ENCODE measurements at regions not wholly inside any gene's neighbourhood (a gene's known extent, or its start where the extent isn't known, plus 50 kb on each side); places are given as distances from the start of the nearest gene placed in this dataset.

DNA sequence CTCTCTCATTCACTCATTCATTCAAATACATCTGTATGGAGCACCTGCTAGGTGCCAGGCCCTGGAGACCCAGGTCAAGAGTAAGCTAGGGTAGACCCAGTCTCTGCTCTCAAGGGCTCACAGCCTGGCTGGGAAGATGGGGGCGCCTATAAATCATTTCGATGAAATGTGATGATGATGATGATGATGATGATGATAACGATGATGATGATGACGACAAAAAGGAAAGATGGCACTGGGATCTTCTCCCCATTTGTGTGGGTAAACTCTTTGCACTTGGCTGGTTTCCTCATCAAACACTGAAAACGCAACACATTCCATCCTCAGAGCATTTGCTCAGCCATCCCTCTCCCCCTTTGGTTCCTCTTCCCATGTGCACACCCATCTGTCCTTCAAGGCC lies 188.0 kb upstream of the CDYL start:
- H3K36me3 Mint-ChIP-seq (ENCODE audit: low read depth): no peaks in the 10 kb centered on the region
- ChIA-PET CTCF (no interaction called here), POLR2A (no interaction called here)
- no peak for ATAC-seq
- no peaks in the 10 kb centered on the region for H3K9me3 Mint-ChIP-seq (ENCODE audit: insufficient read depth)
- no peak overlapping the region for H3K27ac Mint-ChIP-seq
- no peaks in the 10 kb centered on the region for H3K4me1 Mint-ChIP-seq (ENCODE audit: low read depth)
- H3K4me3 Mint-ChIP-seq: no peak overlapping the region
- H3K27me3 Mint-ChIP-seq (ENCODE audit: low read depth): peaks cover 3% of the 10 kb centered on the region
- no peak for DNase-seq

DNA sequence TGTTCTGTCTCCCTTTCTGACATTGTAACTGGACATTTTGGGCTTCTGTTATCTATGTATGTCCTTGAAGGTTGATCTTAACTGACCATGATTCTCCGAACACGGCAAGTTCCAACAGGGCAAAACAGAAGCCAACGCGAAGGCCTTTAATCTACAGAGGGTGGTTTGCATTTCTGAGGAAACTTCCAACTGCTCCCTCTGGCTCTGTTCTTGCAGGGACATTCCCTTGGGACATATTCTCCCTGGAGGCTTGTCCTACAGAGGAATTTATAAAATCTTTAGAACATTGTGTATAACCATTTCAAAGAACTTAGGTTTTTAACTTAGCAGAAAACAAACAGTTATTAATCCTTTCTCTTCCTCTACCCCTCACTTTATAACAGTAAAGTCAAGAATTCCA lies 189.0 kb upstream of the CDYL start:
- ATAC-seq (no peak), DNase-seq (no peak)
- no peak overlapping the region for H3K27ac Mint-ChIP-seq
- peaks cover 3% of the 10 kb centered on the region for H3K27me3 Mint-ChIP-seq (ENCODE audit: low read depth)
- ChIA-PET CTCF (no interaction called here), POLR2A (no interaction called here)
- H3K4me1 Mint-ChIP-seq (ENCODE audit: low read depth): no peaks in the 10 kb centered on the region
- H3K36me3 Mint-ChIP-seq (ENCODE audit: low read depth): no peaks in the 10 kb centered on the region
- H3K9me3 Mint-ChIP-seq (ENCODE audit: insufficient read depth): no peaks in the 10 kb centered on the region
- no peak overlapping the region for H3K4me3 Mint-ChIP-seq

DNA sequence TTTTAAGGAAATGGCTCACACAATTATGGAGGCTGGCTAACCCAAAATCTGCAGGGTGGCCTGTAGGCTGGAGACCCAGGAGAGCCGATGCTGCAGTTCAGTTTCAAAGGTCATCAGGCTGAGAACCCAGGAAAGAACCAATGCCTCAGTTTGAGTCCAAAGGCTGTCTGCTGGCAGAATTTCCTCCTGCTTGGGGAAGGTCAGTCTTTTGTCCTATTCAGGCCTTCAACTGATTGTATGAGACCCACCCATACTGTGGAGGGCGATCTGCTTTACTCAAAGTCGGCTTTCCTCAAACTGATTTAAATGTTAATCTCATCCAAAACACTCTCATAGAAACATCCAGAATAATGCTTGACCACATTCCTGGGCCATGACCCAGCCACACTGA lies 189.7 kb upstream of the CDYL start:
- Mint-ChIP-seq H3K36me3 (ENCODE audit: low read depth) (no peaks in the 10 kb centered on the region), H3K4me3 (no peak overlapping the region), H3K27me3 (ENCODE audit: low read depth) (peaks cover 3% of the 10 kb centered on the region), H3K9me3 (ENCODE audit: insufficient read depth) (no peaks in the 10 kb centered on the region), H3K4me1 (ENCODE audit: low read depth) (no peaks in the 10 kb centered on the region), H3K27ac (no peak overlapping the region)
- ChIA-PET CTCF (no interaction called here), POLR2A (no interaction called here)
- ATAC-seq (no peak), DNase-seq (no peak)

DNA sequence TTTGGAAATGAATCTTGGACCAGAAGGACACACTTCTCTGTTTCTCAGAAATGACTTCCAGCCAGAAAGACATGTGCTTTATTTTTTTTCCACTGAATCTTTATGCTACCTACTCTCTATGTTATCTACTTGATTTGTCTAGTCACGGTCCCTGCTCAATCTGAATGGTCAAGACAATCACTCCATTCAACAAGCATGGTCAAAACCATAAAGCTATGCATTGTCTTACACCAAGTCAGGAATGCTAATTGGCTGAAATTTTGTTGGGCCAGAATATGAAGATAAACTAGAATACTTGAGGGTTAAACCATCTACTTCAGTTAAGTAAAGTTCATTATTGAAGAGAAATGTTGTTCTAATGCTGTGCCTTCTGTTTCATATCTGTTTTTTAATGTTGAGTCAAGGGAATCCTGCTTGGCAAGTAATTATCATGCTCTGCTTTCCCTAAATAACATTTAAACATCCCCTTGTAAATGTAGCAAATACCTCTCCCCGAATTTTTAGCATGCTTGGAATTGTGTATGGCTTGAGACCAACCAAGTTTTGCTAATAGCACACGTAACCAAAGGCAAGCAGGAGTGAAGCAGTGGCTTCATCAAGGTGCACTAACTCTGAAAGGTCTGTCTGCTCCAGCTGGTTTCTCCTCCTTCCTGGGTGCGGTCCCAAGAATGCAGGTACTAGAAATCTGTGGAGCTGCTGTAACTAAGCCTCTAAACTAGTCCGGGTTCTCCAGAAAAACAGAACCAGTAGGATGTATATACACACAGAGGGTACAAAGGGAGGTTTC lies 190.3 kb upstream of the CDYL start:
- ATAC-seq (no peak), DNase-seq (no peak)
- Mint-ChIP-seq H3K36me3 (ENCODE audit: low read depth) (no peaks in the 10 kb centered on the region), H3K9me3 (ENCODE audit: insufficient read depth) (no peaks in the 10 kb centered on the region), H3K4me3 (no peak overlapping the region), H3K27ac (no peak overlapping the region), H3K27me3 (ENCODE audit: low read depth) (peaks cover 3% of the 10 kb centered on the region), H3K4me1 (ENCODE audit: low read depth) (no peaks in the 10 kb centered on the region)
- POLR2A ChIA-PET: no interaction called here
- CTCF ChIA-PET: no interaction called here

DNA sequence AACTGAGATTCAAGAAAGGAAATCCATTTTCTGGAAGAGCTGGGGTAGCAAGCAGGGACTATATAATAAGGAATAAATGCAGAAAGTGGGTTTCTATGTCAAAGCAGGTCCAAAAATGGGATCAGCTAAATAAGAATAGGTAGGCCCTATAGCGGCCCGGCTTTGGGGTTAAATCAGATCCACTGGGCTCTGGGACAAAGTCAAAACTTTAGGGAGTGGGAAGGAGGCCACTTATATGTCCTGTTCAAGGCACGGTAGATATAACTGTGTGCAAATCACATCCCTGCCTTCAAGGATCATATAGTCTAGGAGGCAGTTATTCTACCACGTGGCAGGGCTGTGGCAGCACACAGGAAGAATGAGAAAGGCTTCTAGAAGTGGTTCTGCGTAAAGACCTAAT lies 191.4 kb upstream of the CDYL start:
- POLR2A ChIA-PET: no interaction called here
- no peak overlapping the region for H3K4me3 Mint-ChIP-seq
- no peak overlapping the region for H3K27ac Mint-ChIP-seq
- no peaks in the 10 kb centered on the region for H3K9me3 Mint-ChIP-seq (ENCODE audit: insufficient read depth)
- H3K4me1 Mint-ChIP-seq (ENCODE audit: low read depth): no peaks in the 10 kb centered on the region
- no peaks in the 10 kb centered on the region for H3K36me3 Mint-ChIP-seq (ENCODE audit: low read depth)
- peaks cover 3% of the 10 kb centered on the region for H3K27me3 Mint-ChIP-seq (ENCODE audit: low read depth)
- DNase-seq (no peak), ATAC-seq (no peak)
- CTCF ChIA-PET: no interaction called here

DNA sequence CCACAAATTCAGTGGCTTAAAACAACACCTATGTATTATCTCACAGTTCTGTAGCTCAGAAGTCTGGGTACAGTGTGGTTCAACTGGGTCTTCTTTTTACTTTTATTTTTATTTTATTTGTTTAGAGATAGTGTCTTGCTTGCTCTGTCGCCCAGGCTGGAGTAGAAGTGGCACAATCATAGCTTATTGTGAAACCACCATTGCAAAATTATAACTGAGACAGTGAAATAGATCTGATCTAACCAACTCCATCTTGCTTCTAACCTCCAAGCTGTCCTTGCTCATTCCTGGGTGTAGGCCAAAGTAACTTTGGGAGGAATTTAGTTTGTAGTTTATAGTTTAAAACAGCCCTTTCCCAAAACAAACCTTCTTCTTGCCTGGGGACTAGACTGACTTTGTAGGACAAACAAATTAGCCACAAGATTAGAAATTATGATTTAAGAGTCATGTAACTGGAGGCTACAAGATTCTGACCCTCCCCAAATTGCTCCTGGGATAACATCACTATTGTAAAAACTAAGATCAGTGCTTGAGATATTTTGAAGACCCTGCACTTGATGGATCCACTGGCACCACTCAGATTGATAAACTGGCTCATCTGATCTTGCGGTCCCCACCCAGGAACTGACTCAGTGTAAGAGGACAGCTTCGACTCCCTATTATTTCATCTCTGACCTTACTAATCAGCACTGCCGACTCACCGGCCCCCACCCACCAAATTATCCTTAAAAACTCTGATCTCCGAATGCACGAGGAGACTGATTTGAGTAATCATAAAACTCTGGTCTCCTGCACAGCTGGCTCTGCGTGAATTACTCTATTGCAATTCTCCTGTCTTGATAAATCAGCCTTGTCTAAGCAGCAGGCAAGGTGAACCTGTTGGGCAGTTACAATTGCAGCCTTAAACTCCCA lies 193.4 kb upstream of the CDYL start:
- no peak overlapping the region for H3K4me3 Mint-ChIP-seq
- no peaks in the 10 kb centered on the region for H3K4me1 Mint-ChIP-seq (ENCODE audit: low read depth)
- ChIA-PET CTCF (no interaction called here), POLR2A (interaction anchor here (1.1 kb wide), 1 partner anchor 142 kb away, joined by 3 read pairs; no protein-coding TSS in a partner anchor)
- DNase-seq (no peak), ATAC-seq (no peak)
- H3K27ac Mint-ChIP-seq: no peak overlapping the region
- H3K36me3 Mint-ChIP-seq (ENCODE audit: low read depth): no peaks in the 10 kb centered on the region
- peaks cover 6% of the 10 kb centered on the region for H3K27me3 Mint-ChIP-seq (ENCODE audit: low read depth)
- H3K9me3 Mint-ChIP-seq (ENCODE audit: insufficient read depth): no peaks in the 10 kb centered on the region

DNA sequence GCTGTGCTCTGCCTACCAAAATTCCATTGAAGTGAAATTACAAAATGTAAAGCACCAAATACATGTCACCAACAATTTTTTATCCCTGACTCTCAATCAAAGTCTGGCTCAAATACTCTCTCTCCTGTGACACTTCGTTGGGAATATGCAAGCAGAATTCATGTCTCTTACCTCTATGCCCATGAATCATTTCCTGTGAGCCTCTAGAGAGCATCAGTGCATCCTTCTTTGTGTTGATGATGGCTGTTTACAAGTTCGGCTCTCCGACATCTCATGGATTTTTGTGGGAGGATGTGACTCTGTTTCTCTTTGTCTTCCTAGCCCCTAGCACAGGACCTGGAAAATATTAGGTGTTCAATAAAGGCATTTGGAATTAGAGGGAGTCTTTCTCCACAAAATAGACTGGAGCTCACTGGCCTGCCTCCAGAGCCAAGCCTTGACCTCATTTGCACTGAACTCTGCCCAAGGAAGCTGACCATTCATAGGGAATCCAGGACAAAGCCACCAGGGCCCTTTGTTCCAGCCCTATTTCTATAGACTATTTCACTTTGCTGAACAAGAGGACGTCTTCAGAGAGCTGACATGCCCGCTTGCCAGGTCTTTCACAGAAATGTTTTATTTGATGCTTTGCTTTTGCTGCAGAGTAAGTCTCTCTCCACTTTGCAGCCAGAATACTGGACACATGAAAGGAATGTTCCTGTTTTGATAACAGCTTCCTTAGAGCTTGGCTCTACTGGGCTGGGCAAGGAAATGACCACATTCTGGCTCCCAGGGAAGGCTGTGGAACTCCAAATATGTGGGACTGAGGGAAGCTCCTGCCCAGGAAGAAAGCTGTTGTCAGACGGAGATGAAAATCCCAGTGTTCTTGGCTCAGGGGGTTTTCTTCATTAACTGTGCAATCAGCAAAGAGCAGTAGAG lies 194.5 kb upstream of the CDYL start:
- Mint-ChIP-seq H3K36me3 (ENCODE audit: low read depth) (no peaks in the 10 kb centered on the region), H3K27me3 (ENCODE audit: low read depth) (peaks cover 5% of the 10 kb centered on the region), H3K4me3 (no peak overlapping the region), H3K4me1 (ENCODE audit: low read depth) (no peaks in the 10 kb centered on the region), H3K27ac (no peak overlapping the region), H3K9me3 (ENCODE audit: insufficient read depth) (no peaks in the 10 kb centered on the region)
- ChIA-PET POLR2A (no interaction called here), CTCF (no interaction called here)
- DNase-seq: no peak
- no peak for ATAC-seq

DNA sequence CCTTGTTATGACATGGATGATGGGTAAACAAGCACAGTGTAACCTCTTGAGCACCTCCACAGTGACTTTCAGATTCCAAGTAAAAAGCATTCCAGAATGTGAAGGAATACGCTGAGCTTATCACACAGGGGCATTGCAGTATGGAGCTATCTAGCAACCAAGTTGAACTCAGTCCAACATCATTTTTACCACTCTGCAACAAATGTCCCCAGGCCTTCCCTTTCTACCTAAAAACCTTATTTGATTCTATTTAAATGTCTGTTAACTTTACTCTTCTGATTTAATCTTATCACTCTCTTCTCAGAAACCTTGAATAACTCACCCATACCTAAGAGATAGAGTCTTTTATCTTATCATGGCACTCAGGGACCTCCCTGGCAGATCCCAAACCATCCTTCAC lies 195.8 kb upstream of the CDYL start:
- Mint-ChIP-seq H3K27me3 (ENCODE audit: low read depth) (peaks cover 8% of the 10 kb centered on the region), H3K27ac (no peak overlapping the region), H3K4me1 (ENCODE audit: low read depth) (no peaks in the 10 kb centered on the region), H3K4me3 (no peak overlapping the region), H3K9me3 (ENCODE audit: insufficient read depth) (no peaks in the 10 kb centered on the region), H3K36me3 (ENCODE audit: low read depth) (no peaks in the 10 kb centered on the region)
- POLR2A ChIA-PET: no interaction called here
- no peak for ATAC-seq
- CTCF ChIA-PET: no interaction called here
- no peak for DNase-seq

DNA sequence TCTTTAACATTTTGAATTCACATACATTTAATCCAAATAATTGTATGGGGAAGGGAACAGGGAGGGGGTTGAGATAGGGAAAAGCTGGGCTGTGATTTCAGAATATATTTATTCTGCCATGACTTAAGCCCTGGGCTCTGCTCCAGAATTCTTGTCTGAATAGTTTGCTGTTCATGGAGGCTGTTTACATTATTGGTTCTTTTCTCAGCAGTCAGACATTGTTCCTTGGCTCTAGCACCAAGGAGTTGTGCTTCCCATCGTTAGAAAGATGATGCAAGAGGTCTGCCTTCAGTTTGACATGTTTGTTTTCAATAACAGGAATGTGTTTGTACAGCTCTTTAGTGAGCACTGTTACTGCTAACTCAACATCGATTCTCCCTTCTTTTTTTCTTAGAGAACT lies 198.8 kb upstream of the CDYL start:
- H3K27ac Mint-ChIP-seq: no peak overlapping the region
- peaks cover 8% of the 10 kb centered on the region for H3K27me3 Mint-ChIP-seq (ENCODE audit: low read depth)
- POLR2A ChIA-PET: no interaction called here
- DNase-seq (no peak), ATAC-seq (no peak)
- CTCF ChIA-PET: no interaction called here
- no peak overlapping the region for H3K4me3 Mint-ChIP-seq
- H3K9me3 Mint-ChIP-seq (ENCODE audit: insufficient read depth): no peaks in the 10 kb centered on the region
- no peaks in the 10 kb centered on the region for H3K4me1 Mint-ChIP-seq (ENCODE audit: low read depth)
- no peaks in the 10 kb centered on the region for H3K36me3 Mint-ChIP-seq (ENCODE audit: low read depth)

DNA sequence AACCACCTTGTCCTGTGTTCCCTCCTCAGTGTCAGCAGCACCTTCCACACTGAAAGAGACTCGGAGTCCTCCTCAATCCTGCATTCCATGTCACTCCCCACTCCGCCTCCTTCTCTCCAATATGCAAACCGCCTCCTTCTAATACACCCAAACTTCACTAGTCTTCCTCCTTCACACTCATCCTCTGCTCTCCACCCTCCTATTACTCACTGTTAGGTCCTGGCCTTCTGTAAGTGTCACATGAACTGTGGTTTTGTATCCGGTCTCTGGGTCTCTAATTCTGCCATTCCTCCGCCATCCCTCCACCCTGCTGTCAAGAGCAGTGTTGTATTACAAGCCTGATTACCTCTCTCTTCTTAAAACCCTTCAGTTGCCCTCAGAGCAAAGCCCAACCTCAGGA lies 200.5 kb upstream of the CDYL start:
- H3K4me1 Mint-ChIP-seq (ENCODE audit: low read depth): no peaks in the 10 kb centered on the region
- ATAC-seq (no peak), DNase-seq (no peak)
- peaks cover 8% of the 10 kb centered on the region for H3K27me3 Mint-ChIP-seq (ENCODE audit: low read depth)
- no peak overlapping the region for H3K4me3 Mint-ChIP-seq
- H3K9me3 Mint-ChIP-seq (ENCODE audit: insufficient read depth): peaks cover 11% of the 10 kb centered on the region
- H3K36me3 Mint-ChIP-seq (ENCODE audit: low read depth): no peaks in the 10 kb centered on the region
- ChIA-PET POLR2A (no interaction called here), CTCF (no interaction called here)
- H3K27ac Mint-ChIP-seq: no peak overlapping the region

DNA sequence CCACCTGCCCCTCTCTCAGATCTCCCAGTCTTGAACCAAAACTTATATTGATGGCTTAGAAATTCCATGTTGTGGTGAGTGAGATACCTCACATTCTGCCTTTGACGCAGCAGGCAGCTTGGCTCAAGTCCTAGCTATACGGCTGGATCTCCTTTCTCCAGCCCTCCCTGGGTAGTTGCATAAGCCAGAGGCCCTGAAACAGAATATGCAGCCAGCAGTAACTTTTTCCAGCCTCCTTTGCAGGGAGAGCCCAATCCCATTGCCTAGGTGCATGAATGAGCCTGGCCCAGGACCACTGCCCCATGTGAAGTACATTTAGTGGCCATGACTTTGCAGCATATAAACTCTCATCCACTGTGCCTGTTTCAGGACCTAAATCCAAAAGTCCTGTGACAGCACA lies 202.2 kb upstream of the CDYL start:
- DNase-seq (no peak), ATAC-seq (no peak)
- ChIA-PET POLR2A (no interaction called here), CTCF (no interaction called here)
- H3K4me3 Mint-ChIP-seq: no peak overlapping the region
- H3K27ac Mint-ChIP-seq: no peak overlapping the region
- no peaks in the 10 kb centered on the region for H3K36me3 Mint-ChIP-seq (ENCODE audit: low read depth)
- H3K4me1 Mint-ChIP-seq (ENCODE audit: low read depth): no peaks in the 10 kb centered on the region
- peaks cover 11% of the 10 kb centered on the region for H3K9me3 Mint-ChIP-seq (ENCODE audit: insufficient read depth)
- H3K27me3 Mint-ChIP-seq (ENCODE audit: low read depth): peaks cover 8% of the 10 kb centered on the region

DNA sequence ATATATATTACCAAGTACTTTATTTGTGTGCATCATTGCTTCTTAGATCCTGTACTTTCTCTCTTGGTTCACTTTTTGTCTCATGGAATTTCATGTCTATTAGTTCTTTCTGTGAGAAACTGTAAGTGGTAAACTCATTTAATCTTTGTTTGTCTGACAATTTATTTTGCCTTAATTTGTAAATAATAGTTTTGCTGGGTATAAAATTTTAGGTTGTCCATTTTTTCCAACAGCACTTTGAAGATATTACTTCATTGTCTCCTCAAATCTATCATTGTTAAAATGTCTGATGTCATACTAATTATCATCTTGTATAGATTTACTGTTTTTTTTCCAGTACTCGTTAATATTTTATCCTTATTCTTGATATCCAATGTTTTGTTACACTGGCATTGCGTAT lies 205.2 kb upstream of the CDYL start:
- ATAC-seq: no peak
- Mint-ChIP-seq H3K9me3 (ENCODE audit: insufficient read depth) (peaks cover 11% of the 10 kb centered on the region), H3K27ac (no peak overlapping the region), H3K36me3 (ENCODE audit: low read depth) (no peaks in the 10 kb centered on the region), H3K4me3 (no peak overlapping the region), H3K27me3 (ENCODE audit: low read depth) (peaks cover 2% of the 10 kb centered on the region), H3K4me1 (ENCODE audit: low read depth) (no peaks in the 10 kb centered on the region)
- no peak for DNase-seq
- POLR2A ChIA-PET: no interaction called here
- CTCF ChIA-PET: no interaction called here
